Neural cell (in vitro differentiated cells): ENCODE measurements at regions not wholly inside any gene's neighbourhood (a gene's known extent, or its start where the extent isn't known, plus 50 kb on each side); places are given as distances from the start of the nearest gene placed in this dataset.

ENCODE experiments used
- H2AFZ ChIP-seq: fragments of 200-600, 300-800 bp; sonication (generic), shearing (Covaris generic); 2 replicates; pipeline ENCODE4 v1.6.0; 2014; ENCODE audit warnings: low read depth, mild to moderate bottlenecking, antibody characterized with exemption, low read length, moderate library complexity
- H3F3A ChIP-seq: fragments of 200-600 bp; shearing (Covaris generic); 2 replicates; pipeline ENCODE4 v1.6.1; 2016; ENCODE audit warnings: mild to moderate bottlenecking, moderate library complexity, mixed read lengths, antibody characterized with exemption, low read length; ENCODE audit not compliant: insufficient read depth, poor library complexity, severe bottlenecking
- H3K27ac ChIP-seq: fragments of 200-600, 300-800 bp; sonication (generic), shearing (Covaris generic); 2 replicates; pipeline ENCODE4 v1.5.1; 2014; ENCODE audit warnings: mild to moderate bottlenecking, low read length, moderate library complexity
- H3K27me3 ChIP-seq: fragments of 300-800, 200-600 bp; sonication (generic), shearing (Covaris generic); 2 replicates; pipeline ENCODE4 v1.6.0; 2014; ENCODE audit warnings: mild to moderate bottlenecking, low read depth, low read length, moderate library complexity; ENCODE audit not compliant: insufficient read depth
- H3K36me3 ChIP-seq: fragments of 300-800, 200-600 bp; sonication (generic), shearing (Covaris generic); 2 replicates; pipeline ENCODE4 v1.5.1; 2014; ENCODE audit warnings: mild to moderate bottlenecking, antibody characterized with exemption, low read length, moderate library complexity; ENCODE audit not compliant: insufficient read depth
- H3K4me2 ChIP-seq: fragments of 300-800, 200-600 bp; sonication (generic), shearing (Covaris generic); 2 replicates; pipeline ENCODE4 v1.6.0; 2014; ENCODE audit warnings: mild to moderate bottlenecking, low read length
- H3K4me3 ChIP-seq: fragments of 300-800, 200-600 bp; sonication (generic), shearing (Covaris generic); 2 replicates; pipeline ENCODE4 v1.5.1; 2014; ENCODE audit warnings: mild to moderate bottlenecking, low read length, moderate library complexity
- H3K79me2 ChIP-seq: fragments of 200-600 bp; shearing (Covaris generic); replicated peaks from 2 replicates; pipeline ENCODE4 v1.6.0; 2014; ENCODE audit warnings: mild to moderate bottlenecking, low read length, moderate library complexity; ENCODE audit not compliant: insufficient read depth
- H3K9ac ChIP-seq: fragments of 300-800, 200-600 bp; sonication (generic), shearing (Covaris generic); 2 replicates; pipeline ENCODE4 v1.6.1; 2016; ENCODE audit warnings: mild to moderate bottlenecking, low read length, mixed read lengths
- H3K9me2 ChIP-seq: fragments of 200-600 bp; shearing (Covaris generic); 2 replicates; pipeline ENCODE4 v1.6.1; 2016; ENCODE audit warnings: mild to moderate bottlenecking, low read length, mixed read lengths; ENCODE audit not compliant: insufficient read depth
- H3K9me3 ChIP-seq: fragments of 200-600, 300-800 bp; sonication (generic), shearing (Covaris generic); 2 replicates; pipeline ENCODE4 v1.6.1; 2016; ENCODE audit warnings: mild to moderate bottlenecking, mixed run types, low read length, moderate library complexity, mixed read lengths
- H4K20me1 ChIP-seq: fragments of 200-600 bp; shearing (Covaris generic); 2 replicates; pipeline ENCODE4 v1.6.1; 2016; ENCODE audit warnings: mild to moderate bottlenecking, mixed run types; ENCODE audit not compliant: insufficient read depth
- EP300 ChIP-seq: fragments of 450-650 bp; conservative IDR thresholded peaks from 2 replicates; pipeline ENCODE4 v1.6.1; 2014; ENCODE audit warnings: antibody characterized with exemption, mild to moderate bottlenecking, moderate library complexity; ENCODE audit not compliant: poor library complexity, severe bottlenecking
- EZH2 ChIP-seq: fragments of 200-600, 300-800 bp; shearing (Covaris generic), sonication (generic); IDR thresholded peaks from 2 replicates; pipeline ENCODE4 v1.6.1; 2014; ENCODE audit warnings: antibody characterized with exemption, low read length, borderline replicate concordance, mild to moderate bottlenecking; ENCODE audit not compliant: insufficient read depth, poor library complexity, severe bottlenecking
- MXI1 ChIP-seq: fragments of 450-650 bp; conservative IDR thresholded peaks from 2 replicates; pipeline ENCODE4 v1.6.1; 2014; ENCODE audit warnings: antibody characterized with exemption, mild to moderate bottlenecking; ENCODE audit not compliant: poor library complexity, severe bottlenecking
- POLR2AphosphoS5 ChIP-seq: IDR thresholded peaks from 2 replicates; pipeline ENCODE4 v1.6.1; 2012
- RAD21 ChIP-seq: fragments of 450-650 bp; conservative IDR thresholded peaks from 2 replicates; pipeline ENCODE4 v1.6.1; 2014; ENCODE audit warnings: antibody characterized with exemption, mild to moderate bottlenecking, moderate library complexity
- SMC3 ChIP-seq: fragments of 450-650 bp; conservative IDR thresholded peaks from 2 replicates; pipeline ENCODE4 v1.6.1; 2014; ENCODE audit warnings: antibody characterized with exemption, mild to moderate bottlenecking, moderate library complexity; ENCODE audit not compliant: poor library complexity
- TAF1 ChIP-seq: IDR thresholded peaks from 2 replicates; pipeline ENCODE4 v1.6.1; 2012; ENCODE audit warnings: low read depth
- TF ChIP-seq, protein P1 (sequence below): fragments of 450-650 bp; IDR thresholded peaks from 2 replicates; pipeline ENCODE4 v1.5.1; 2014; ENCODE audit warnings: antibody characterized with exemption, mild to moderate bottlenecking, moderate library complexity; ENCODE audit not compliant: poor library complexity, severe bottlenecking
- TF ChIP-seq, protein P2 (sequence below): IDR thresholded peaks from 2 replicates; pipeline ENCODE4 v1.6.1; 2012; ENCODE audit warnings: borderline replicate concordance

- no peaks in the 10 kb centered on the region for H3K36me3 ChIP-seq
- no peak overlapping the region for H2AFZ ChIP-seq
- H3K79me2 ChIP-seq, result no peaks in the 10 kb centered on the region
- H3K27me3 ChIP-seq, result no peaks in the 10 kb centered on the region
- no peaks in the 10 kb centered on the region for H3K9me2 ChIP-seq
- TF ChIP-seq, protein P1, sequence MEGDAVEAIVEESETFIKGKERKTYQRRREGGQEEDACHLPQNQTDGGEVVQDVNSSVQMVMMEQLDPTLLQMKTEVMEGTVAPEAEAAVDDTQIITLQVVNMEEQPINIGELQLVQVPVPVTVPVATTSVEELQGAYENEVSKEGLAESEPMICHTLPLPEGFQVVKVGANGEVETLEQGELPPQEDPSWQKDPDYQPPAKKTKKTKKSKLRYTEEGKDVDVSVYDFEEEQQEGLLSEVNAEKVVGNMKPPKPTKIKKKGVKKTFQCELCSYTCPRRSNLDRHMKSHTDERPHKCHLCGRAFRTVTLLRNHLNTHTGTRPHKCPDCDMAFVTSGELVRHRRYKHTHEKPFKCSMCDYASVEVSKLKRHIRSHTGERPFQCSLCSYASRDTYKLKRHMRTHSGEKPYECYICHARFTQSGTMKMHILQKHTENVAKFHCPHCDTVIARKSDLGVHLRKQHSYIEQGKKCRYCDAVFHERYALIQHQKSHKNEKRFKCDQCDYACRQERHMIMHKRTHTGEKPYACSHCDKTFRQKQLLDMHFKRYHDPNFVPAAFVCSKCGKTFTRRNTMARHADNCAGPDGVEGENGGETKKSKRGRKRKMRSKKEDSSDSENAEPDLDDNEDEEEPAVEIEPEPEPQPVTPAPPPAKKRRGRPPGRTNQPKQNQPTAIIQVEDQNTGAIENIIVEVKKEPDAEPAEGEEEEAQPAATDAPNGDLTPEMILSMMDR, result no peak
- no peak for TF ChIP-seq EZH2
- TF ChIP-seq MXI1, result no peak
- TF ChIP-seq EP300, result no peak
- no peak for TF ChIP-seq POLR2AphosphoS5
- TF ChIP-seq, protein P2, sequence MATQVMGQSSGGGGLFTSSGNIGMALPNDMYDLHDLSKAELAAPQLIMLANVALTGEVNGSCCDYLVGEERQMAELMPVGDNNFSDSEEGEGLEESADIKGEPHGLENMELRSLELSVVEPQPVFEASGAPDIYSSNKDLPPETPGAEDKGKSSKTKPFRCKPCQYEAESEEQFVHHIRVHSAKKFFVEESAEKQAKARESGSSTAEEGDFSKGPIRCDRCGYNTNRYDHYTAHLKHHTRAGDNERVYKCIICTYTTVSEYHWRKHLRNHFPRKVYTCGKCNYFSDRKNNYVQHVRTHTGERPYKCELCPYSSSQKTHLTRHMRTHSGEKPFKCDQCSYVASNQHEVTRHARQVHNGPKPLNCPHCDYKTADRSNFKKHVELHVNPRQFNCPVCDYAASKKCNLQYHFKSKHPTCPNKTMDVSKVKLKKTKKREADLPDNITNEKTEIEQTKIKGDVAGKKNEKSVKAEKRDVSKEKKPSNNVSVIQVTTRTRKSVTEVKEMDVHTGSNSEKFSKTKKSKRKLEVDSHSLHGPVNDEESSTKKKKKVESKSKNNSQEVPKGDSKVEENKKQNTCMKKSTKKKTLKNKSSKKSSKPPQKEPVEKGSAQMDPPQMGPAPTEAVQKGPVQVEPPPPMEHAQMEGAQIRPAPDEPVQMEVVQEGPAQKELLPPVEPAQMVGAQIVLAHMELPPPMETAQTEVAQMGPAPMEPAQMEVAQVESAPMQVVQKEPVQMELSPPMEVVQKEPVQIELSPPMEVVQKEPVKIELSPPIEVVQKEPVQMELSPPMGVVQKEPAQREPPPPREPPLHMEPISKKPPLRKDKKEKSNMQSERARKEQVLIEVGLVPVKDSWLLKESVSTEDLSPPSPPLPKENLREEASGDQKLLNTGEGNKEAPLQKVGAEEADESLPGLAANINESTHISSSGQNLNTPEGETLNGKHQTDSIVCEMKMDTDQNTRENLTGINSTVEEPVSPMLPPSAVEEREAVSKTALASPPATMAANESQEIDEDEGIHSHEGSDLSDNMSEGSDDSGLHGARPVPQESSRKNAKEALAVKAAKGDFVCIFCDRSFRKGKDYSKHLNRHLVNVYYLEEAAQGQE, result no peak
- no peak for TF ChIP-seq TAF1
- TF ChIP-seq SMC3, result no peak
- TF ChIP-seq RAD21, result no peak
- H3K4me3 ChIP-seq, result no peak overlapping the region
- H3K27ac ChIP-seq, result no peak overlapping the region
- H4K20me1 ChIP-seq, result no peaks in the 10 kb centered on the region
- H3K9ac ChIP-seq, result no peak overlapping the region
- no peak overlapping the region for H3K4me2 ChIP-seq
- H3F3A ChIP-seq, result no peaks in the 10 kb centered on the region
- H3K9me3 ChIP-seq, result no peaks in the 10 kb centered on the region
These were observed 155.7 kb upstream of the JADE1 start for GRCh38 chr4:128653527-128654444.

DNA sequence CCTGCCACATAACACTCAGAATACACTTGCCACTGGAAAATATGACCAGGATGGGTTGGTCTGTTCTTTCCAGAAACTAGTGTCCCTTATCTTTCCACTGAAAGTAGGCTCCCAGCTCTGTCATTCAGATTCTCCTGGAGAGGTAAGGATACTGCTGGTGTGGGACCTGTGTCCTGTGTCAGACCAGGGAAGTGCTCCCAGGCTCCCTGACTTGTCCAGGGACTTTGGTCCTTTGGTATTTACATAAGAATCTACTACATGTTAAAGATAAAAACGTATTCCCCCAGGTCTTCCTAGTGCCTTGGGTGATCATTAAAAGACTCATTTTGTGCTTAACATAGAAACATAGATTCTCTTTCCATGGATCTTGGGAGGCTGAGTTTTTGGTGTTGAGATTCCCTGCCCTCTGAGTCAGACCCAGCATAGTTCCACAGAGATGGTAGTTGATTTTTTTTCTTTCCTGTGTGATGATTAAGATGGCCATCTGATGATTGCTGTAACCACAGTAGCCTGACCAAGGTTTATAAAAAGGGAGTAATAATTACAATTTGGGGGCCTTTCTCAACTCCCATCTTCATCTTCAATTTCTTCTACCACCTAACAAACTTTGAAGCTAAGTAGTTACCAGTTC is 159.8 kb upstream of the JADE1 start:
- Histone ChIP-seq H3K9ac (no peak overlapping the region), H3K4me3 (no peak overlapping the region), H4K20me1 (no peaks in the 10 kb centered on the region), H3K79me2 (no peaks in the 10 kb centered on the region), H3K4me2 (no peak overlapping the region), H3K36me3 (no peaks in the 10 kb centered on the region), H3K27me3 (no peaks in the 10 kb centered on the region), H3F3A (no peaks in the 10 kb centered on the region), H3K27ac (no peak overlapping the region), H3K9me2 (no peaks in the 10 kb centered on the region), H2AFZ (no peak overlapping the region), H3K9me3 (no peaks in the 10 kb centered on the region)
- TF ChIP-seq, protein P1, result no peak
- TF ChIP-seq, protein P2, result no peak
- TF ChIP-seq MXI1, result no peak
- TF ChIP-seq SMC3, result no peak
- TF ChIP-seq TAF1, result no peak
- no peak for TF ChIP-seq RAD21
- no peak for TF ChIP-seq EZH2
